Neural progenitor cell (in vitro differentiated cells): ENCODE measurements at regions not wholly inside any gene's neighbourhood (a gene's known extent, or its start where the extent isn't known, plus 50 kb on each side); places are given as distances from the start of the nearest gene placed in this dataset.
"Not testable (repeated sequence)": the region's sequence is repeated elsewhere in the genome, so short reads cannot be mapped to it uniquely, and the experiment has no call there.

Experiments used
- DNase-seq: peaks from one replicate; pipeline ENCODE4 v3.0.0-alpha.2; 2016; ENCODE audit warnings: low spot score
- H2AFZ ChIP-seq: fragments of 200-600 bp; sonication (generic); replicated peaks from 2 replicates; pipeline ENCODE4 v1.6.1; 2016; ENCODE audit warnings: antibody characterized with exemption
- H3F3A ChIP-seq: fragments of 200-600 bp; sonication (generic); 2 replicates; pipeline ENCODE4 v1.6.1; 2016; ENCODE audit warnings: antibody characterized with exemption, low read depth
- H3K27ac ChIP-seq: fragments of 200-600 bp; sonication (generic); 2 replicates; pipeline ENCODE4 v1.5.1; 2016; ENCODE audit warnings: mild to moderate bottlenecking
- H3K27me3 ChIP-seq: fragments of 200-600 bp; sonication (generic); 2 replicates; pipeline ENCODE4 v1.6.1; 2016; ENCODE audit warnings: mild to moderate bottlenecking, moderate library complexity
- H3K36me3 ChIP-seq: fragments of 200-600 bp; sonication (generic); 2 replicates; pipeline ENCODE4 v1.5.1; 2016
- H3K4me1 ChIP-seq: fragments of 200-600 bp; sonication (generic); 2 replicates; pipeline ENCODE4 v1.6.1; 2016; ENCODE audit warnings: mixed run types
- H3K4me2 ChIP-seq: fragments of 200-600 bp; sonication (generic); 2 replicates; pipeline ENCODE4 v1.6.1; 2016
- H3K4me3 ChIP-seq: fragments of 200-600 bp; sonication (generic); 2 replicates; pipeline ENCODE4 v1.5.1; 2016
- H3K79me2 ChIP-seq: fragments of 200-600 bp; sonication (generic); 2 replicates; pipeline ENCODE4 v1.6.1; 2016; ENCODE audit warnings: low read depth
- H3K9ac ChIP-seq: fragments of 200-600 bp; sonication (generic); 2 replicates; pipeline ENCODE4 v1.6.1; 2016
- H3K9me3 ChIP-seq: fragments of 200-600 bp; sonication (generic); 2 replicates; pipeline ENCODE4 v1.5.1; 2016; ENCODE audit warnings: low read depth
- H4K20me1 ChIP-seq: fragments of 200-600 bp; sonication (generic); 2 replicates; pipeline ENCODE4 v1.6.1; 2016; ENCODE audit warnings: low read depth
- H3K27ac Mint-ChIP-seq: 3 replicates; pipeline ENCODE4 v1.8.0; 2021; ENCODE audit warnings: mixed read lengths
- H3K27me3 Mint-ChIP-seq: 2 replicates; pipeline ENCODE4 v1.8.0; 2022; ENCODE audit warnings: low read depth, mild to moderate bottlenecking, inconsistent platforms, moderate library complexity, mixed read lengths; ENCODE audit not compliant: insufficient read depth
- H3K36me3 Mint-ChIP-seq: 3 replicates; pipeline ENCODE4 v1.8.0; 2021; ENCODE audit warnings: mixed read lengths
- H3K4me1 Mint-ChIP-seq: 3 replicates; pipeline ENCODE4 v1.8.0; 2021; ENCODE audit warnings: mixed read lengths
- H3K4me3 Mint-ChIP-seq: 3 replicates; pipeline ENCODE4 v1.8.0; 2021; ENCODE audit warnings: mild to moderate bottlenecking, moderate library complexity, mixed read lengths
- H3K9me3 Mint-ChIP-seq: 3 replicates; pipeline ENCODE4 v1.8.0; 2020; ENCODE audit warnings: mixed read lengths
- EZH2 ChIP-seq: fragments of 200-600 bp; sonication (generic); IDR thresholded peaks from 2 replicates; pipeline ENCODE4 v1.6.1; 2017; ENCODE audit warnings: antibody characterized with exemption, mild to moderate bottlenecking, moderate library complexity
- EZH2phosphoT487 ChIP-seq: fragments of 200-600 bp; sonication (generic); IDR thresholded peaks from 2 replicates; pipeline ENCODE4 v1.6.1; 2017; ENCODE audit warnings: antibody characterized with exemption
- TF ChIP-seq, protein P1 (sequence below): fragments of 200-600 bp; sonication (generic); IDR thresholded peaks from 2 replicates; pipeline ENCODE4 v1.5.1; 2017; ENCODE audit warnings: antibody characterized with exemption, mild to moderate bottlenecking

- no peaks in the 10 kb centered on the region for H3K27me3 Mint-ChIP-seq
- H3K4me3 ChIP-seq = no peak overlapping the region
- H3K27ac Mint-ChIP-seq = no peak overlapping the region
Observed at GRCh38 chrX:734362-734761, 103.8 kb downstream of the SHOX start.

GRCh38 chrX:733961-734360, 103.4 kb downstream of the SHOX start:
- H3F3A ChIP-seq = no peaks in the 10 kb centered on the region

More at GRCh38 chrX:734362-734761, 103.8 kb downstream of the SHOX start:
- Histone ChIP-seq H3K9me3 (no peaks in the 10 kb centered on the region), H3K4me1 (no peaks in the 10 kb centered on the region), H3K36me3 (no peaks in the 10 kb centered on the region), H3K4me2 (no peak overlapping the region), H2AFZ (peak overlapping the region; percentile 17), H4K20me1 (no peaks in the 10 kb centered on the region), H3K27ac (no peak overlapping the region), H3K27me3 (no peaks in the 10 kb centered on the region), H3F3A (no peaks in the 10 kb centered on the region), H3K9ac (no peak overlapping the region), H3K79me2 (no peaks in the 10 kb centered on the region)
- Mint-ChIP-seq H3K36me3 (no peaks in the 10 kb centered on the region), H3K4me1 (peaks cover 10% of the 10 kb centered on the region), H3K9me3 (no peaks in the 10 kb centered on the region), H3K4me3 (no peak overlapping the region)
- TF ChIP-seq EZH2 (no peak), EZH2phosphoT487 (no peak)
- TF ChIP-seq, protein P1, sequence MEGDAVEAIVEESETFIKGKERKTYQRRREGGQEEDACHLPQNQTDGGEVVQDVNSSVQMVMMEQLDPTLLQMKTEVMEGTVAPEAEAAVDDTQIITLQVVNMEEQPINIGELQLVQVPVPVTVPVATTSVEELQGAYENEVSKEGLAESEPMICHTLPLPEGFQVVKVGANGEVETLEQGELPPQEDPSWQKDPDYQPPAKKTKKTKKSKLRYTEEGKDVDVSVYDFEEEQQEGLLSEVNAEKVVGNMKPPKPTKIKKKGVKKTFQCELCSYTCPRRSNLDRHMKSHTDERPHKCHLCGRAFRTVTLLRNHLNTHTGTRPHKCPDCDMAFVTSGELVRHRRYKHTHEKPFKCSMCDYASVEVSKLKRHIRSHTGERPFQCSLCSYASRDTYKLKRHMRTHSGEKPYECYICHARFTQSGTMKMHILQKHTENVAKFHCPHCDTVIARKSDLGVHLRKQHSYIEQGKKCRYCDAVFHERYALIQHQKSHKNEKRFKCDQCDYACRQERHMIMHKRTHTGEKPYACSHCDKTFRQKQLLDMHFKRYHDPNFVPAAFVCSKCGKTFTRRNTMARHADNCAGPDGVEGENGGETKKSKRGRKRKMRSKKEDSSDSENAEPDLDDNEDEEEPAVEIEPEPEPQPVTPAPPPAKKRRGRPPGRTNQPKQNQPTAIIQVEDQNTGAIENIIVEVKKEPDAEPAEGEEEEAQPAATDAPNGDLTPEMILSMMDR = no peak
- no peak for DNase-seq

GRCh38 chrX:729583-730409, 99.2 kb downstream of the SHOX start:
- Histone ChIP-seq H2AFZ (no peak overlapping the region), H3K79me2 (no peaks in the 10 kb centered on the region), H3K36me3 (no peaks in the 10 kb centered on the region), H3K27me3 (no peaks in the 10 kb centered on the region), H3K4me1 (no peaks in the 10 kb centered on the region), H3K9me3 (no peaks in the 10 kb centered on the region), H3K27ac (no peak overlapping the region), H3K4me3 (no peak overlapping the region), H3K4me2 (no peak overlapping the region), H3K9ac (no peak overlapping the region), H4K20me1 (no peaks in the 10 kb centered on the region), H3F3A (no peaks in the 10 kb centered on the region)
- TF ChIP-seq, protein P1 = no peak
- TF ChIP-seq EZH2phosphoT487 (no peak), EZH2 (no peak)
- H3K4me1 Mint-ChIP-seq = peaks cover 14% of the 10 kb centered on the region
- H3K36me3 Mint-ChIP-seq = peaks cover 3% of the 10 kb centered on the region
- H3K27me3 Mint-ChIP-seq = peaks cover 8% of the 10 kb centered on the region
- no peak overlapping the region for H3K4me3 Mint-ChIP-seq
- H3K27ac Mint-ChIP-seq = no peak overlapping the region
- DNase-seq = no peak
- peaks cover 10% of the 10 kb centered on the region for H3K9me3 Mint-ChIP-seq

More at GRCh38 chrX:733961-734360, 103.4 kb downstream of the SHOX start:
- Histone ChIP-seq H3K4me1 (no peaks in the 10 kb centered on the region), H2AFZ (peak overlapping the region; percentile 17), H3K27ac (no peak overlapping the region), H3K4me2 (no peak overlapping the region), H4K20me1 (no peaks in the 10 kb centered on the region), H3K9ac (no peak overlapping the region), H3K4me3 (no peak overlapping the region), H3K79me2 (no peaks in the 10 kb centered on the region), H3K36me3 (no peaks in the 10 kb centered on the region), H3K27me3 (no peaks in the 10 kb centered on the region), H3K9me3 (no peaks in the 10 kb centered on the region)
- peaks cover 10% of the 10 kb centered on the region for H3K4me1 Mint-ChIP-seq
- TF ChIP-seq, protein P1 = no peak
- TF ChIP-seq EZH2 (no peak), EZH2phosphoT487 (no peak)
- H3K36me3 Mint-ChIP-seq = no peaks in the 10 kb centered on the region
- no peaks in the 10 kb centered on the region for H3K9me3 Mint-ChIP-seq
- no peak overlapping the region for H3K4me3 Mint-ChIP-seq
- no peak overlapping the region for H3K27ac Mint-ChIP-seq
- DNase-seq = no peak
- H3K27me3 Mint-ChIP-seq = no peaks in the 10 kb centered on the region

- not testable (repeated sequence) for H3K4me2 ChIP-seq, H3K4me3 Mint-ChIP-seq, H3K9ac ChIP-seq, H2AFZ ChIP-seq, H3K27ac Mint-ChIP-seq, H3K36me3 ChIP-seq, H3F3A ChIP-seq, H3K36me3 Mint-ChIP-seq, H3K27ac ChIP-seq, H3K4me1 Mint-ChIP-seq, DNase-seq, H3K4me3 ChIP-seq, H3K4me1 ChIP-seq, H3K79me2 ChIP-seq, H3K9me3 ChIP-seq, H3K27me3 ChIP-seq, H4K20me1 ChIP-seq
- Mint-ChIP-seq H3K27me3 (peaks cover 12% of the 10 kb centered on the region), H3K9me3 (peaks cover 15% of the 10 kb centered on the region)
Observed at GRCh38 chrX:729101-729500, 98.5 kb downstream of the SHOX start.

DNA sequence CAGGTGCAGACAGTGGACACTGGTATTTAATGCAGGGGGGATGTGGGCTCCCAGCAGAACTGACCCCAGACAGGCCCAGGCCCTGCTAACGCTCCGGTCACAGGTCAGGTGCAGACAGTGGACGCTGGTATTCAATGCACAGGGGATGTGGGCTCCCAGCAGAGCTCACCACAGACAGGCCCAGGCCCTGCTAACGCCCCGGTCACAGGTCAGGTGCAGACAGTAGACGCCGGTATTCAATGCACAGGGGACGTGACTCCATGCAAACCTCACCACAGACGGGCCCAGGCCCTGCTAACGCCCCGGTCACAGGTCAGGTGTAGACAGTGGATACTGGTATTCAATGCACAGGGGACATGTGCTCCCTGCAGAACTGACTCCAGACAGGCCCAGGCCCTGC, 98.0 kb downstream of the SHOX start:
- Mint-ChIP-seq H3K9me3 (peaks cover 18% of the 10 kb centered on the region), H3K27me3 (peaks cover 14% of the 10 kb centered on the region)
- not testable (repeated sequence) for H3K9me3 ChIP-seq, H3K27me3 ChIP-seq, H3K4me2 ChIP-seq, H3K27ac ChIP-seq, DNase-seq, H3K79me2 ChIP-seq, H2AFZ ChIP-seq, H3K4me3 Mint-ChIP-seq, H3K9ac ChIP-seq, H3K36me3 Mint-ChIP-seq, H3K4me1 Mint-ChIP-seq, H3K36me3 ChIP-seq, H3K27ac Mint-ChIP-seq, H3K4me3 ChIP-seq, H3K4me1 ChIP-seq, H4K20me1 ChIP-seq, H3F3A ChIP-seq
